Neuron (in vitro differentiated cells): ENCODE measurements at regions not wholly inside any gene's neighbourhood (a gene's known extent, or its start where the extent isn't known, plus 50 kb on each side); places are given as distances from the start of the nearest gene placed in this dataset.

Experiments used
- H2AFZ ChIP-seq: one replicate; pipeline ENCODE4 v1.6.1; 2013; ENCODE audit warnings: low read depth, mild to moderate bottlenecking, inconsistent platforms, low read length, moderate library complexity
- H3K27me3 ChIP-seq: one replicate; pipeline ENCODE4 v1.6.1; 2013; ENCODE audit warnings: low read length; ENCODE audit not compliant: insufficient read depth
- H3K36me3 ChIP-seq: one replicate; pipeline ENCODE4 v1.6.1; 2013; ENCODE audit warnings: low read length; ENCODE audit not compliant: insufficient read depth
- H3K4me1 ChIP-seq: one replicate; pipeline ENCODE4 v1.6.1; 2013; ENCODE audit warnings: low read length; ENCODE audit not compliant: insufficient read depth
- H3K4me3 ChIP-seq: 2 replicates; pipeline ENCODE4 v1.5.1; 2013; ENCODE audit warnings: mild to moderate bottlenecking, low read length, moderate library complexity
- H3K9me3 ChIP-seq: one replicate; pipeline ENCODE4 v1.6.1; 2013; ENCODE audit warnings: low read length

DNA sequence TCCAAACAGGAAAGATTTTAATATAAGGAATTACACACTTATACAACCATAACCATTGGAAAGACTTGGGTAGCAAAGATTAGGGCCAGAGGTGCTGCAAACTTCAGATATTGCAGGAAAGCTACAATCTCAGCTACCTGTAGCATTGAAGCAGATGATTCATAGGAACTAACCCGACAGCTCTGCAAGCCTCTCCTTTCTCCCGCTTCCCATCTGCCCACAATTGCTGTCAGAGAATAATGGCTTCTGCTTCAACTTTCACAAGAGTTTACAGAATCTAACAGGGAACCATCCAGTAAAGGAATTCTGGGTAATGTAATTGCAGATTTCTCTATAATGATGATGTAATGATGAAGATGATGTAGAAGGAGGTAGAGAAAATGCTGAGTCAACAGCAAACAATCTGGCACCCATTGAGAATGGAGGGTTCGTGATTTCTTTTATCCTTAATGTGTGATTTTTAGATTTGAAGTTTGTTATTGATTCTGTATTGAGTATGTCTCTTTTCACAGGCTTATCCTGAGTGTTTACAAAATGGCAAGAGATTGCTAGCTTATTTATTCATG, 70.8 kb upstream of the USP47 start:
- Histone ChIP-seq H3K4me3 (no peak overlapping the region), H2AFZ (no peak overlapping the region), H3K9me3 (no peaks in the 10 kb centered on the region), H3K27me3 (peaks cover 5% of the 10 kb centered on the region), H3K36me3 (no peaks in the 10 kb centered on the region), H3K4me1 (no peaks in the 10 kb centered on the region)

DNA sequence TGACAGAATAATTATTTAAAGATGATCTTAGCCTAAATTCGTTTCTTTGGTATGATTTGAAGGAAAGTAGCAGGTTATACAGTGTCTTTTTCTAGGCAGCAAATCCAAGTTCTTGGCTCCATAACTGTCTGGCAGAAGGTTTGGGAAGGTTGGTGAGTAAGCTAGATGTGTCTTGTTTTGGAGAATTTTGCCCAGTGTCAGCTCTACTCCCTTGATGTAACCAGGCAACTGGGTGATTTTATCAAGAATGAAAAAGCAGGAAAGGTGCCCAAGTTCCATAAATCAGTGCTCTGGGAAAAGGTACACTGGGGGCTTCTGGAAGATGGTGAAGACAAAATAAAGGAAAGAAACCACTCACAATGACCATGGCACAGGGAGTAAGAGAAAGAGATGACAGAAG, 71.5 kb upstream of the USP47 start:
- peaks cover 5% of the 10 kb centered on the region for H3K27me3 ChIP-seq
- H3K36me3 ChIP-seq: no peaks in the 10 kb centered on the region
- H3K4me1 ChIP-seq: no peaks in the 10 kb centered on the region
- no peak overlapping the region for H3K4me3 ChIP-seq
- H3K9me3 ChIP-seq: no peaks in the 10 kb centered on the region
- no peak overlapping the region for H2AFZ ChIP-seq

DNA sequence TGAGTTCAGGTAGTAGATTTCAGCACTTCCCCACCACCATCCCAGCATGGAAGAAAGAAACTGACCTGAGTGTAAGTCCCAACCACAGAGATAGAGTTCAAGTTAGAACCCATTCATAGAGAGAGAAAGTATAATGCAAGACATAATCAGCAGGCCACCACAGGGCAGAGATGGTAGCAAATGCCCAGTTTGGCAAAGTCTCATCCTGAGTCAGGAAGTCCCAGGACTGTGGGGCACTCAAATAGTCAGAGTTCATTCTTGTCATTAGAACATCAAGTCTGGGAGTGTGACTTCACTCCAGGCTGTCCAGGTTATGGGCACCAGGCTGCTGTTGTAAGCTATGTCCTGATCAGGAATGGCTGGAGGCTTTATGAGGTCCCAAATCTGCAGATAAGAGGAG, 72.0 kb upstream of the USP47 start:
- Histone ChIP-seq H3K36me3 (no peaks in the 10 kb centered on the region), H3K4me3 (no peak overlapping the region), H3K4me1 (no peaks in the 10 kb centered on the region), H3K27me3 (peaks cover 5% of the 10 kb centered on the region), H2AFZ (no peak overlapping the region), H3K9me3 (no peaks in the 10 kb centered on the region)

DNA sequence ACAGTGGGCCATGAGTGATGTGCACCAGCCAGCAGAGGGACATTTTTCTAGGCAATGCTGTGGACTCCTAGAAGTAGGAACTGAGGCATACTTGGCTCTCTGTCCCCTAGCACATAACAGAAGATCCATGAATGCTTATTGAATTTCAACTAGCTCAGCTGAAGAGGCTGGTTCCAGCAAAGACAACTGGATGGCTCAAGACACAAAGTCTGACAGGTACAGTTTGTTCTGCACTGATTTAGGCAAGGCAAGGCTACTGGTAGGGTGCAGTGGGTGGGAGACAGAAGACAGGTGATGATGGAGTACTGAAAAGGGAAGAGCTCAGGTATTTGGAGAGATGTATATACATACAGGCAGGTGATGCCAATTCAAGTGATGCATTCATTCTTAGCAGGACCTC, 72.4 kb upstream of the USP47 start:
- Histone ChIP-seq H3K36me3 (no peaks in the 10 kb centered on the region), H3K9me3 (no peaks in the 10 kb centered on the region), H3K4me1 (no peaks in the 10 kb centered on the region), H2AFZ (no peak overlapping the region), H3K27me3 (peaks cover 5% of the 10 kb centered on the region), H3K4me3 (no peak overlapping the region)

DNA sequence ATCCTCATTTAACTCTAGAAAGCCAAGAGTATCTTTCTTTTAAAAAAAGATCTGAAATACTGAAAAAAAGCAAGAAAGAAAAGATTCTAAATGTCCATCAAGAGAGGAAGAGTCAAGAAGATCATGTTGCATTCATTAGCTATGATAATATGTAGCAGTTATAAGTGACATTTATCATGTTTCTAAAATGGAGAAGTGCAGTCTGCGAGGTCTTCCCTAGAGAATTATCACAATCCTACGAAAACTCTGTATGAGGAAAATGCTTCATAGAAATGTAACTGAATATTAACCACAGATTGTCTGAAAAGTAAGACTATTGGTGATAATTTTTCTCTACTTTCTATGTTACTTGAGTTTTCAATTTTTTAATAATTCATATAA, 77.4 kb upstream of the USP47 start:
- Histone ChIP-seq H3K36me3 (no peaks in the 10 kb centered on the region), H2AFZ (no peak overlapping the region), H3K4me3 (no peak overlapping the region), H3K27me3 (peaks cover 2% of the 10 kb centered on the region), H3K4me1 (no peaks in the 10 kb centered on the region), H3K9me3 (no peaks in the 10 kb centered on the region)

DNA sequence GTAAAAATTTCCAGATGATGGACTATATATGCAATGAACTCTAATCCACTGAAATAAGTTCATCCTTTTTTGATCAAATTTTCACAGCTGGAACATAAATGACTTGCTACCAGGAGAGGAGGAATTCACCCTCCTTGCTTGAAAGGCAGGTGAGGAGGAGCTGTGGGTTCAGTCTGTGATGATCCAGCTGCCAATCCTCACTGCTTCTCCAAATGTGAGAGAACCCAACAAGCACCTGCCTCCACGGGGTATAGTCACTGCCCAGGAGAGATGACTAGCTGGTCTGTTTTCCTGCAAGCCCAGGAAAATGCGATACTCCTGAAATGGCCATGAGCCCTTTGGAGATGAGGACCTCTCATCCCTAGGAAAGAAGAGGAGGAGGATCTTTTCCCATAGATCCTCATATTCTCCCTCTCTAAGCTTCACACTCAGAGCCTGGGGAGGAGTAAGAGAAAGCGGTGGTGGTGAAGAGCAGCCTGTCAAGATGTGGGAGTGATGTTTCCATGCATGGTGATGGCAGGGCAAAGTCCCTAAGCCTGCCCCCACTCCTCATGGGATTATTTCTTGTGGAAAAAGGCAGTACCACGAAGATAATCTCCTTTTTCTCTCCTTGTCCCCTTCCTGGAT, 77.9 kb upstream of the USP47 start:
- no peaks in the 10 kb centered on the region for H3K36me3 ChIP-seq
- no peak overlapping the region for H2AFZ ChIP-seq
- H3K4me3 ChIP-seq: no peak overlapping the region
- peaks cover 7% of the 10 kb centered on the region for H3K27me3 ChIP-seq
- no peaks in the 10 kb centered on the region for H3K4me1 ChIP-seq
- no peaks in the 10 kb centered on the region for H3K9me3 ChIP-seq

DNA sequence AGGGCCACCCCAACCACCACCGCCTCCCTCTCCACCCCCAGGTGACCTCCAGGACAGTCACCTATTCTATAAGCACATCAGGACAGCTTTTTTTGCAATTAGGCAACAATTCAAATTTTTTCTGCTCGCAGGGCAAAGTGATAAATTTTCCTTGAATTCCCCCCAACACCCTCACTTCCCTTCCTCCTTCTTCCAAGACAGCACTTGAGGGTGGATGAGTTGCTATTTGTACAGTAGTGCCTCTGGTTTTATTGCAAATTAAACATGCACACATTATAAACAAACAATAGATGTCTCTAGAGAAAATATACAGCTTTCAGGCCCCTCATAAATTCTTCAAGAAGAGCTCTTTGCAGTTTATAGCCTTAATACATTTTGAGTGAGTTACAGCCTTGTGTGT, 80.9 kb upstream of the USP47 start:
- Histone ChIP-seq H2AFZ (no peak overlapping the region), H3K36me3 (no peaks in the 10 kb centered on the region), H3K9me3 (no peaks in the 10 kb centered on the region), H3K4me3 (no peak overlapping the region), H3K27me3 (peaks cover 8% of the 10 kb centered on the region), H3K4me1 (no peaks in the 10 kb centered on the region)

DNA sequence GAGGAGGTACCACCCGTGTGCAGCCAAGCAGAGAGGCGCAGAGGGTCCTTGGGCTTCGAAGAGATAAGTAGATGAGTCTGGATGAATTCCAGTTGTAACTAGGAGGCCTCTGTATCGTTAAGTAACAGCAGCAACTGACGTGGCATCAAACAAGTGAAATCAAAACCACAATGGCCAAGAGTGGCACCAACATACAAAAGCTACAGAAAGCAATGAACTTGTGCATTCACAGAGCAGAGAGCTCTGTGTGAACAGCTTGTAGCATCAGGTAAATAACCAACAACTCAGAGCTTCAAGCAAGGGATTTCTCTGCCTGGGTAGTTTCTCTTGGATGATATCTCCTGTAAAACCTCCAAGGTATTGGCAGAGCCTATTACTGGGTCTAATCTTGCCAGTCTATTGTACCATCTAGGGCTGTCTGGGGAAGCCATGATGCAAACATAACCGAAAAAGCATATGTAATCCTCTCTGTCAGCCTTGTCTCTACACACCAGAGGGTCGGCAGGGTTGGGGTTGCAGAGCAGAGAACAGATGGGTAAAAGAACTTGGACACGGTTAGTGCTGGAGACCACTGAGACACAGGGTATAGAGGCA, 83.1 kb upstream of the USP47 start:
- Histone ChIP-seq H3K27me3 (peaks cover 8% of the 10 kb centered on the region), H2AFZ (no peak overlapping the region), H3K36me3 (no peaks in the 10 kb centered on the region)

DNA sequence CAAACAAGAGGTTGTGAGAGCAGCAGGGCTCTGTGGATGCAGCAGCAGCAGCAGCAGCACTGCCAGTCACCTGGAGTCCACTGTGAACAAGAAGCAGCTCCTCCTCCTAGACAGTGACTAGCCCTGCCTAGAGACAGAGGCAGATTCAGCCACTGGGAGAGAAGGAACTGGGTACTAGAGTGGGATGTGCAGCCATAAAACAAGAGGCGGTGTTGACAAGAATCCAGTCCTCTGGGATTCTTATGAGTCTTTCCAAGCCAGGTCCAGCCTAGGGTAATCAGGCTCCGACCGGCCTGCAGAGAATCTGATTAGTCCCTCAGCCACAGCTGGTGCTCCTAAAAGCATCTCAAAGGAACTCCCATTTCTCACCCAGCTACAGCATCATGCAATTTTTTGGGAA, 83.9 kb upstream of the USP47 start:
- Histone ChIP-seq H2AFZ (no peak overlapping the region), H3K4me3 (no peak overlapping the region), H3K4me1 (no peaks in the 10 kb centered on the region), H3K27me3 (peaks cover 8% of the 10 kb centered on the region), H3K36me3 (no peaks in the 10 kb centered on the region), H3K9me3 (no peaks in the 10 kb centered on the region)

More for the DNA sequence above, 83.1 kb upstream of the USP47 start:
- H3K4me1 ChIP-seq: no peaks in the 10 kb centered on the region
- H3K9me3 ChIP-seq: no peaks in the 10 kb centered on the region
- H3K4me3 ChIP-seq: no peak overlapping the region

DNA sequence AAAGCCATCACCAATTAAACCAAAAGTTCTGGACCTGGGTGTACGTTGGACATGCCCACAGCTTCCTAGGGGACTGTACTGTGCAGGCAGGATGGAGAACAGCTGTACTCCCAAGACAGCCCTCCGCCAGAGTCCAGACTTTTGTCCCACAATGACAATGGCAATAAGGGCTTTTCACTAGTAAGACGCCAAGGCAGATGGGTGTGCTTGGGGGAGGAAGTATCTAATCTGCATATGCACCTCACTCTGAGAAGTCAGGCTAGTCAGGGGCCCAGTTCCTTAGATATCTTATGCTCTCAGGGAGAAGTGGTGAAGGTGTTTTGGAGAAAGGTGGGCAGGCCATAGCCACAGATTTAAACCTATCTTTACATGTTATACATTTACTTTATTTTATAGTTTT, 85.1 kb upstream of the USP47 start:
- no peaks in the 10 kb centered on the region for H3K9me3 ChIP-seq
- no peaks in the 10 kb centered on the region for H3K4me1 ChIP-seq
- no peak overlapping the region for H3K4me3 ChIP-seq
- H3K36me3 ChIP-seq: no peaks in the 10 kb centered on the region
- H3K27me3 ChIP-seq: peaks cover 8% of the 10 kb centered on the region
- no peak overlapping the region for H2AFZ ChIP-seq

DNA sequence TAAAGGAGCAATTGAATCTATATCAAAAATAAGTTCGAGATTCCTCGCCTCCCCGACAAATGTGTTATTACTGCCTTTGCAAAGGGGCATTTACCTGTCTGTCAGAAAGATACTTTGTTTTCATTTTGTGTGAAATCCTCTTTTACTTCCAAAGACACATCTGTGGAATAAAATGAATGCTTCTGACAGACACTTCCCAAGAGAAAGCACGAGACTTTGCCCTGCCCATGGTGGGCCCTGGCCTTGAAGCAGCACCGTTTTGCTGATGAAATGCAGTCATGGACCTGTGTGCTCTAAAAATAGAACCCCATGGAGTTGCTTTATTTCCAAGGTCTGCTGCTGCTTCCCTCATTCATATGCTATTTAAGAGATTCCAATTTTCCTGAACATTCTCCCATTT, 85.9 kb upstream of the USP47 start:
- Histone ChIP-seq H3K9me3 (no peaks in the 10 kb centered on the region), H3K27me3 (peaks cover 8% of the 10 kb centered on the region), H2AFZ (no peak overlapping the region), H3K4me3 (no peak overlapping the region), H3K4me1 (no peaks in the 10 kb centered on the region), H3K36me3 (no peaks in the 10 kb centered on the region)

DNA sequence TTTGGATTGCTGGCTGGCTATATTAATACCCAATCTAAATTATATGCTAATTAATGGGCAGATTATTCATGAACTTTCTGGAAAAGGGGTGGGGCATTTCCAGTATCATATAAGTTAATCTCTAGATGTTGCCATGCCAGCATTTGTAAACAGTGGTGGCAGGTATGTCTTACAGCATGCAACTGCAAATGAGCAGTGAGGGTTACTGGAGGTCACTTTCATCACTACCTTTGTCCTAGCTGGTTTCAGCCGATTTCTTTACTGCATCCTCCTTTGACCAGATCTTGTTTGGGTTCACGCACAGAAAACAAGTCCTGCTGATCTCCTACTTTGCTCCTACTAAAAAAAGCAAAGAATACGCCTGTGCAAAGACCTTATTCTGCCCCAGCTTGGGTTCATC, 89.1 kb upstream of the USP47 start:
- Histone ChIP-seq H3K27me3 (no peaks in the 10 kb centered on the region), H2AFZ (no peak overlapping the region), H3K36me3 (no peaks in the 10 kb centered on the region), H3K4me1 (no peaks in the 10 kb centered on the region), H3K4me3 (no peak overlapping the region), H3K9me3 (no peaks in the 10 kb centered on the region)

DNA sequence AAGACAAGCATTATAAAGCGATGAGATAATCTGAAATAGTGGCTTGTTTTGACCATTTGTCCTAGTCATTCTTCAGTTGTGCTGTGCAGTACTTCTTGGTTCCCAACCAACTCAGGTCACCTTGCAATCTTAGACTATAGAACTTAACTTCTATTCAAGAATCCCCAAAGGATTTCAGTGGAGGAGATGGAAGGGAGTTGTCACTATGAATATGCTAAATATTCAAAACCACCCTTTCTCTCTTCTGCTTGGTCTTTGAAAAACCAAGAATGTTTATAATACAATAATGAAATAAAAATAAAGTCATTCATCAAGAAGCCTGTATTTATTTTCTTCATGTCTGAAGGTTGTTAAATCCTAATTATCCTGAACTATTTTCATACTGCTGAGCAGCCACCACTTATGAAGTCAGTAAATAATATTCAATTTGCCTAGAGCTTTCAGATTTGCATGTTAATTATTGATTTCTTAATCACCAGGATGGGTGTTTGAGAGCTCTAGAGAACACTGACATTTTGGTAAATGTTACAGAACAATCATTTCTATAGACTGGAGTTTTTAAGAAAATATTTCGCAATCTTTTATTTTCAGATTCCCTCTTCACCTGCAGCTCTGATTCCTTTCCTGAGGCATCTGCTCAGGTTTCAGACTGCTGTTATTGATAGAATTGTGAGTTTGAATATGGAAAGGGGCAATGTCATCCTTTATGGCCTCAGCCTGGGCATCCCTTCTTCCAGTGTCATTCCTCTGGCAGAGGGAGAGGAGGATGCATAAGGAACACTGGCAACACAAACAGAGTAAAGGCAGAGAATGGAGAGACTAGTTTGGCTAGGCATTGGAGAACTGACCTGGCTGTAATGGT, 91.5 kb upstream of the USP47 start:
- no peaks in the 10 kb centered on the region for H3K27me3 ChIP-seq
- H3K4me1 ChIP-seq: no peaks in the 10 kb centered on the region
- no peak overlapping the region for H3K4me3 ChIP-seq
- no peaks in the 10 kb centered on the region for H3K36me3 ChIP-seq
- no peak overlapping the region for H2AFZ ChIP-seq
- H3K9me3 ChIP-seq: no peaks in the 10 kb centered on the region
